Activated CD4-positive, alpha-beta T cell treated with anti-CD3 and anti-CD28 coated beads, Interleukin-2, amount 50 U/mL, for 48 hours (primary cell): ENCODE measurements at regions not wholly inside any gene's neighbourhood (a gene's known extent, or its start where the extent isn't known, plus 50 kb on each side); places are given as distances from the start of the nearest gene placed in this dataset.
"Not testable (repeated sequence)": the region's sequence is repeated elsewhere in the genome, so short reads cannot be mapped to it uniquely, and the experiment has no call there.

ENCODE experiments used
- DNase-seq, 2 experiments: peaks; one replicate each; pipeline ENCODE4 v3.0.0-alpha.2; 2020

GRCh38 chr3:75325716-75326115, 338.4 kb upstream of the FRG2C start:
- DNase-seq, result no peak

DNA sequence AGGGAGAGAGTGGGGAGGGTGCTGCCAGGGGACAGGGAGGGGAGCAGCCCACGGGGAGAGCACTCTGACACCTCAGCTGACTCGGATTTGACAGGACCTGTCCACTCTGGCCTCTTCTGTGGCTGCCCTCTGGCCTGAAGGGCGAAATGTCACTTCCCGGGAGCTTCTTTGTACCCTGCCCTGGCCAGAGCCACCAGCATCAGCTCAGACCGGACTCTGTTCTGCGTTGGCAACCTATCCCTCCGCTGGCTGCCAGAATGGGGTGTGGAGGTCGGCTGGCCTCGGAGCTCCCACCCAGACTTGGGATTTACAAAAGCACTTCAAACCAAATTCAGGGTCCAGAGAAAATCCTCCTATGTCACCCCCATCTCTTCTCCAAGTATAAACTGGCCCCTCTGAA, 336.7 kb upstream of the FRG2C start:
- no peak for DNase-seq

- no peak for DNase-seq
These were observed 334.5 kb upstream of the FRG2C start for GRCh38 chr3:75329476-75330097.

GRCh38 chr3:75330446-75330845, 333.7 kb upstream of the FRG2C start:
- DNase-seq, result not testable (repeated sequence)

- not testable (repeated sequence) for DNase-seq
These were observed 332.0 kb upstream of the FRG2C start for GRCh38 chr3:75332090-75332489.

DNA sequence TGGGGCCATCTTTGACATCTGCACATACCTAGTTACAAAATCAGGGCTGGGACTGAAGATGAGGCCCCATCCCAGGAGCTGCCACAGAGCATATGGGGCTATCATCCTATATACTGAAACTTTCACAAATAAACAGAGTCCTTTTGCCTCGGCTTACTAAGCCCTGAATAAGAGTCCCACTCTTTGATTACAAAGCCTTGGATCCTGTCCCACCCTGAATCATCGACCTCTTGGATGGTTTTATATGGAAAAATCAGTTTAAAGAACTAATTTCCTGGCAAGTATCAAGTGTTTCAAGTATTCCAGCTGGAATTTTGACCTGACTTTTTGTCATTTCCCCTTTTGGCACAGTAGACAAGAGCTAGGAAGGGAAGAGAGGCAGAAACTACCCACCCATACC, 331.3 kb upstream of the FRG2C start:
- no peak for DNase-seq

DNA sequence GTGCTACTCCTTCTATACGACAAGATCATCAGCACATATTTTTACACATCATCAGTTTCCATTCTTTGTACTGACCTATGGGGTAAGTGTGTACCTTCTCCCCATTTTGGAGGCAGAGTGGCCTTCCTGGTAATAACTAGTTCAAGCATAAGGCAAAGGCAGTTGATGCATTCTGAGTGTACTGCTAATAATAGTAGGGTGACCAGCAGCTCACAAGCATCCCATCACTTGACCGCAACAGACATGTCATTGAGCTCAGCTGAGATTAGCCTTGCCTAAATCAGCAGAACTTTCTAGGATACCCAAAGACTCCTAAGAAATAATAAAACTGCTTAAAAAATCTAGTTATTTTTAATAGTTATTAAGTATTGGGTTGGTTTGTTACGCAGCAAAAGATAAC, 329.8 kb upstream of the FRG2C start:
- DNase-seq, result no peak

GRCh38 chr3:75337226-75337900, 326.8 kb upstream of the FRG2C start:
- no peak for DNase-seq

DNA sequence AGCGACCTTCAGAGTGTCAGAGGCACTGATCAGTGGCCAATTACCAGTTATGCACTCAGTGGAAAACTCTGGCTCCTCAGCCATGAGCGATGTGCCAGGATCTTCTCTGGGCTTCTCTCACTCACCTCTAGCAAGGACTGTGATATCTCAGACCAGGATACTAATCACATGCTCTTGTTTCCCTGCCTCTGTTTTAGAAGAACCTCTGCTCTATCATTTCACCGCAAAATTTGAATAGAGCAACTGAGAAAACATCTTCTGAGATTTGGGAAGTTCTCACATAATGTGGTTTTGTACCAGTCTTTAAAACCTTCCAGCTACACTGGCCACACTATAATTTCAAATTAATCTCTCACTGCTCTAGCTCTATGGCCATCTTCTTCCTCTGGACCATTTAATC, 325.8 kb upstream of the FRG2C start:
- DNase-seq, result no peak

- no peak for DNase-seq
These were observed 322.6 kb upstream of the FRG2C start for GRCh38 chr3:75341324-75342067.

DNA sequence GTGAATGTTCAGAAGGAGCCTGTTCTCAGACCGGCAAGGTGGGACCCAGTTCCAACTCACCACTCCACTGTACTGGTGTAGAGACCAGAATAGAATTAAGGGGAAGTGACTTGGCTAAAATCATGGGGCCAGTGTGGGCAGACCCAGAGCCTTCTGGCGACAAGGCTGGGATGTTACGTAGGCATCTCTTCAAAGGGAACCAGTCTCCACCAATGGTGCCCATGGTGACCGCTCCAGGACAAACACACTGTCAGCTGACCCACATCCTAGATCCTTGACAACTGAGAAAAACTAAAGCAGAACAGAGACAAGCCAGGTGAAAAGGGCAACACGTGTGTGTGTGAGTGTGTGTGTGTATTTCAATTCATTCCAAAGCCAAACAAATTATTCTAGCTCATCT, 321.7 kb upstream of the FRG2C start:
- no peak for DNase-seq

DNA sequence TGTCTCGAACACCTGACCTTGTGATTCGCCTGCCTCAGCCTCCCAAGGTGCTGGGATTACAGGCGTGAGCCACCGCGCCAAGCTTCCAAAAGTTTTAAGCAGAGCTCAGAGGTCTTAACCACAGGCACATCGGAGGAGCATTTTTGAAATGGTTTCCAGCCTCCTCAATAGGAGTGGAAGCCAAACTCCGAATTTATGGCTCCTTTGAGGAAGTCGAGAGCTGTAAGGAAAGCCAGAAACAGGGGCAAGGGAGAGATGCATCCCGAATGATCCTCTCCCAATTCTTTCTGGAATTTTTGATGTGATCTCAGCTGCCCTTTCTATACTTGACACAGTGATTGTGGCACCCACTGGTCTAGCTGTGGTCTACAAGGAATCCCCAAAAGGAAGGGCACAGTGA, 313.6 kb upstream of the FRG2C start:
- DNase-seq, result not testable (repeated sequence)

DNA sequence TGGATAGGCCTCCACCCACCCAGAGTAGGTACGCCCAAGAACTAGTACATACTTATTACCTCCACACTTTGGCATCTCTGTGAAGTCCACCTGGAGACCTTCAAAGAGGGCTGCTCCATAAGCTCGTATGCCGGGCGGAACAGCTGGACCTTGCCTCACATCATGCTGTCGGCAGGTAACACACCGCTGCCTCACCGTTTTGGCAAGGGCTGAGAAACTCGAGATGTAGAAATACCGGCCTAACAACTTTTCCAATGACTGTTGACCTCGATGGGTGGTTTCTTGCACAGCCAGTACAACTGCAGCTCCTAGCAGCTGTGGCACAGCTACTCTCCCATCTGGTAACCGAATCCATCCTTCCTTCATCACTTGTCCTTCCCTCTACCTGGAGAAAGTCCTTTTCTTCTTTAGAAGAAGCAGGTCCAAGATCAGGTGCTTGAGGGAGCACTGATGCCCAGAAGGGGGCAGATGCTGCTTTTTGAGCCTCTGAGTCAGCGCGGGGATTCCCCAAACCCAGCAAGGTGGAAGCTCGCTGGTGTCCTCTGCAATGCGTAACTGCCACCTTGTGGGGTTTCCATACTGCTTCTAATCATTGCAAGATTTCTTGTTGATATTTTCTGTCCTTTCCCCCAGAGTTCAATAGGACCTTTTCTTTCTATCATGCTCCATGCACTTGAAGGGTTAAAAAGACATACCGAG, 301.9 kb upstream of the FRG2C start:
- peak; percentile 52 to 67 for DNase-seq

GRCh38 chr3:75372964-75373363, 291.2 kb upstream of the FRG2C start:
- not testable (repeated sequence) for DNase-seq

GRCh38 chr3:75379840-75380239, 284.3 kb upstream of the FRG2C start:
- not testable (repeated sequence) for DNase-seq

- DNase-seq, result no peak
These were observed 283.8 kb upstream of the FRG2C start for GRCh38 chr3:75380276-75380771.

GRCh38 chr3:75384016-75384415, 280.1 kb upstream of the FRG2C start:
- DNase-seq, result not testable (repeated sequence)

DNA sequence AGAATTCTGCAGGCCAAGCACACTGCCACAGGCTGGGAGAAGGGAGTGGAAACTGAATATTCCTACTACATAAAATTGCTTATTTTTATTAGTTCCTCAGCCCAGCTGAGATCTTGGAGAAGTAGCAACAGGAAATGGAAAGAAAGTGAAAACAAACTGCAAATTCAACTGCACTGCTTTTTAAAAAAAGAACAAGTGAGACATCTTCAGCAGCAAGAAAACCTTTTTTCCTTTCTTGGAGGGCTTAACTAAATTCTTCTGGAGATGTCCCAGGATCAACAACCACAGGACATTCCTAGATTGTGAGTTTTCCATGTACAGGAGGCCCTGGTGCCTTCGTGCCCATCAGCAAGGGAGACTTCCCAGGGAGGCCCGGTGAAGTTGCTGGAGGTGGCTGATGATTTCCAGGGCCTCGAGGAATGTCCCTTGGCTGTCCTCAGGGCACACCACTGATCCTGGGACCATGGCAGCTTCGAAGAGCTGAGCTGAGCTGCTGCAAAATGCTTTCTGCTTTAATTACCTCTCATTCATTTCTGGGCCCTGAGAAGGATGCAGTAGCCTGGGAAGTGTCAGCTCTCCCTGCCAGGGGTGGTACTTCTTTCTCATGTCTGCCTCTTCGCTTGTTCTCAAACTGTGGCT, 275.5 kb upstream of the FRG2C start:
- DNase-seq, result not testable (repeated sequence)

DNA sequence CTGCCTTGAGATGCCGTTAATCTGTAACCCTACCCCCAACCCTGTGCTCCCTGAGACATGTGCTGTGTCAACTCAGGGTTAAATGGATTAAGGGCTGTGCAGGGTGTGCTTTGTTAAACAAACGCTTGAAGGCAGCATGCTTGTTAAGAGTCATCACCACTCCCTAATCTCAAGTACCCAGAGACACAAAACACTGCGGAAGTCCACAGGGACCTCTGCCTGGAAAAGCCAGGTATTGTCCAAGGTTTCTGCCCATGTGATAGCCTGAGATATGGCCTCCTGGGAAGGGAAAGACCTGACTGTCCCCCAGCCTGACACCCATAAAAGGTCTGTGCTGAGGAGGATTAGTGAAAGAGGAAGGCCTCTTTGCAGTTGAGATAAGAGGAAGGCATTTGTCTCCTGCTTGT, 270.8 kb upstream of the FRG2C start:
- DNase-seq, result not testable (repeated sequence)

- DNase-seq, result not testable (repeated sequence)
These were observed 270.0 kb upstream of the FRG2C start for GRCh38 chr3:75394102-75394501.

GRCh38 chr3:75394562-75395360, 269.4 kb upstream of the FRG2C start:
- not testable (repeated sequence) for DNase-seq
